Stimulated activated CD4-positive, alpha-beta T cell treated with anti-CD3 and anti-CD28 coated beads, Interleukin-1b, Interleukin-23, amount 100 ng/mL, for 24 hours (primary cell): ENCODE measurements at regions not wholly inside any gene's neighbourhood (a gene's known extent, or its start where the extent isn't known, plus 50 kb on each side); places are given as distances from the start of the nearest gene placed in this dataset.

Experiments
- DNase-seq, 4 experiments: peaks; one replicate each; pipeline ENCODE4 v3.0.0-alpha.2; 2020; ENCODE audit warnings: low read depth in 4 of 4, low spot score in 1 of 4

DNA sequence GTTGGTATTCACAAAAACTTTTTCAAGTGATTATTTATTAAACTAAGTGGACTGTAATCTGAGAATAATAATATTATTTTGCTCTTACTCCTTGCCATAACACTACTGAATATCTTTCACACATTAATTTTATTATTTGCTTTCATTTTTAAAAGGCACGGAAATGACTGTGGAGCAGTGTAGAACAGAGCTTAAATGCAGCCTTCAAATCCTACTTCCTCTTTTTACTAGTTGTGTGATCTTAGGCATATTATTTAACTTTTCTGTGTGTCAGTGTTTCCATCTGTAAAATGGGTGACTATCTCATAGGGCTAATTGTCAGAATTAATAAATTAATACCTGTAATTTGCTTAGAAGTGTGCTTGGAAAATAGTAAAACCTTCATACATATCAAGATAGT is 55.5 kb upstream of the SLC8A1 start:
- no peak for DNase-seq

DNA sequence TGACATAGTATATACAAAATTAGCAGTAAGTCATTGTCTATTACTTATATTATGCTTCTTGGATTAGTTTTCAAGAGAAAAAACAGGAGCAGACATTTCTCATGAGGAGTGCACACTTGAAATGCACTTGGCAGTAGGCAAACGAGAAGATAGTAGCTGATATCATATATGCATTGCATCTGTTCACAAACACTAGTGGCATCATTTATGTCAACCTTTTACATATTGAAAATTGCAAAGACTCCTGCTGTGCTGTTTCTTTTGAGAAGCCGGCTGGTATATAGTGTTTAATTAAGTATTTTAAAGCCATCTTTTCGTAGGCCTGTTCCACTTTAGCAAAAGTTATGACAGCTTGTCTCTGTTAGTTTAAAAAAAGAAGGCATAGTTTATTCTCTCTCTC is 58.4 kb upstream of the SLC8A1 start:
- DNase-seq: no peak

DNA sequence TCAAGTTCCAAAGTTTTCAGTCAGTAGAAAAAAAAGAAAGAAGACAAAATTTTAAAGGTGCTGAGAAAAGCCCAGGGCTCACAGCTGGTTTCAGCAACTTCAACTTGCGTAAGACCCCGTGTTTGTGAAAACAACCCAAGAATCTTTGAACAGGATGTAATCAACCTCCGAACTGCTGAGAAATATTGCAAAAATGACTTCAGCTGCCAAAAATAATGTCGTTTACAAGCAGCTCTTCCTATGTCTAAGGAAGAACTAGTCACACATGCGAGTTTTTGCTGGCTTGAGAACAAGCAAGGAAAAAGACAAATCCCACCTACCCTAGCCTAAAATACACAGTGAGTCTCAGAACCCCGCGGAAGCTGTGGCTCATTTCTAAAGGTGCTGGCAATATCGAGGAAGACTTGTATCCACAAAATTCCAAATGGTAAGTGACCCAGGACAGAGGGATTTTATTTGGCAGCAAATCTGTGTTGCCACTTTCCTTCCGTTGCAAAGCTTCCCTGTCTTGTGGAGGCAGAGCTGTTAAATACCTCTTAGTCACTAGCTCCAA is 59.8 kb upstream of the SLC8A1 start:
- no peak for DNase-seq

DNA sequence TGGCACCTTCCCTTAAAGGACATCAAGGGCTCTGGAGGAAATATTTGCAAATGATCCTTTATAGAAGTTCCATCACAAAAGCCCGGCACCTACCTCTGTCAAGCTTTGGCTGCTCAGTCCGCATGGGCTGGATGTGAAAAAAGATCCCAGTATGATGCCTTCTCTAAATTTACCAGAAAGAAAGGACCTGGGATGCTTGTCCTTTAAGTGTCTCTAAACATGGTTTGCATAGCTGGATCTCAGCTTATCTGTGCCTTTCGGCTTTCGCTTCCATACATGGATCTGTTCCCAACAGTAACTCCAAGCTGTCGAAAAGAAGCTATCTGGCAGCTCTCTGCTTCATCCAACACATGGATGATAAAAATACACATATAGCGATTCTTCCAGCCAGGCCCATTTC is 60.4 kb upstream of the SLC8A1 start:
- DNase-seq: no peak

DNA sequence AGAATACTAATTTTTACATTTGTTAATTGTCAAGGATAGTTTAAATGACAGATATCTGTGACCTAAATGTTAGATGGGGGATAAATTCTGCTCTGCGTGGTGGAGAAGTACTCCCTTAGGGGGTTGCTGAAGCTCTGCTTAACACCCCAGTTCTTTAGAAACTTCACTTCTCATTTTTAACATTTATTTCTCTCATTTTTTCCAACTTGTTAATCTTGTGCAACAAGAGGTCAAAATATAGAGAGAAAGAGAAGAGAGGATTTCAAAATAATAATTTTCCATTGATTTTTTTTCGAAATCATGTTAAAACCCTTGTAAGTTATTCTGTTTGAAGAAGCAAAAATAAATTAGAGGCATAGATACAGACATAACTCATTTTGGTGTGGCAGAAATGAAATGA is 61.3 kb upstream of the SLC8A1 start:
- no peak for DNase-seq

DNA sequence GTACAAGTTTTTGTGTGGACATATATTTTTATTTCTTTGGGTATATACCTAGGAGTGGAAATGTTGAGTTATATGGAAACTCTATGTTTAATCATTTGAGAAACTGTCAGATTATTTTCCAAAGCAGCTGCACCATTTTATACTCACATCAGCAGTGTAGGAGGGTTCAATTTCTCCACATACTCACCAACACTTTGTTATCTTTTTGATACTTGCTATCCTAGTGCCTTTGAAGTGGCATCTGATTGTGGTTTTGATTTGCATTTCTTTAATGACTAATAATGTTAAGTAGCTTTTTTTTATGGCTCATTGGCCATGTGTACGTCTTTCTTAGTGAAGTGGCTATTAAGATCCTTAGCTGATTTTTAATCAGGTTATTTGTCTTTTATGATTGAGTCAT is 64.7 kb upstream of the SLC8A1 start:
- DNase-seq: no peak

DNA sequence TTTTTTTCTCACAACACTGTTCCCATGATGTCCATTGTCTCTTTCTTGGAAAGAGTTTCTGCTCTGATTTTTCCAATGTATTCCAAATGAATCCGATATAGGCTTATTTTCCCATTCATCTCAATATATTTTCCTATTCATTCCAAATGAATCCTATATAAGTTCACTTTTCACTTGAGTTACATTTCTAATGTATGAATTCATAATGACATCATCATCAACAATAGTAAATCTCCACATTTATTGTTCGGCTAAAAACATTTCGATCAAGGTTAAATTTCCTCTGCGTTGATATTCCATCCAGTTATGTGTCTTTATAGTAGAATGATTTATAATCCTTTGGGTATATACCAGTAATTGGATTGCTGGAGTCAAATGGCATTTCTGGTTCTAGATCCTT is 76.7 kb upstream of the SLC8A1 start:
- no peak for DNase-seq

DNA sequence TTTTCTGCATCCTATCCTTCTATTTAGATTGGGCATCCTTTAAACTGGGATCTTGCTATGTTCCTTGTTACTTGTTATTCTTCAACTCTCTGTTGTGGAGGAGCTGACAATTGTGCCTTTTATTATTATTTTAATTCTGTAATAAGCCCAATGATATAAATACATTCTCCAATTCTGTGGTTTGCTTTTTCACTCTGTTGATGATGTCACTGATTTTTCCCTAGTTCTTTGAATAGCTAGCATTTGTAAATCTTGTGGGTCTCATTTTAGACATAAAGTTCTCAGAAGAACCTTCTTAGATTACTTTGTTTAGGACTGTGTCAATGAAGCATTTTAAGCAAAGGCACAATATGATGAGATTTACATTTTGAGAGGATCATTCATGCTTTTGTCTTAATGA is 79.5 kb upstream of the SLC8A1 start:
- DNase-seq: no peak

DNA sequence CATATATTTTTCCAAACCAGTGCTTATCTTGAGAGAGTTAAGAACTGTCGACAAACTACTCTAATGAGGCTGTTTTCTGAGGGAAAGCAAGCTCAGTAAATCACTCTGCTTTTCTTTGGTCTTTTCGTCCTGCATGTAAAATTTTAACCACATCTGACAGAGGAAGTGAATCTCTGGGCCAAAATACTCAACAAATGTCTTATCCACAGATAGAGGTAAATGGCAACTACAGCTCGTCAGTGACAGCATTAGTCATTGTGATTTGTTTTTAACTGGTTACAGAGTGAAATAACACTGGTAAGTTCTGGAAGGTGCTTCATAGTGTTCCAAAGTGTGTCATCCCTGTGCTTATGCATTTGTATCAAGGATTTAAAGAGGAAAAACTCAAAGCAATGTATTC is 82.6 kb upstream of the SLC8A1 start:
- no peak for DNase-seq

DNA sequence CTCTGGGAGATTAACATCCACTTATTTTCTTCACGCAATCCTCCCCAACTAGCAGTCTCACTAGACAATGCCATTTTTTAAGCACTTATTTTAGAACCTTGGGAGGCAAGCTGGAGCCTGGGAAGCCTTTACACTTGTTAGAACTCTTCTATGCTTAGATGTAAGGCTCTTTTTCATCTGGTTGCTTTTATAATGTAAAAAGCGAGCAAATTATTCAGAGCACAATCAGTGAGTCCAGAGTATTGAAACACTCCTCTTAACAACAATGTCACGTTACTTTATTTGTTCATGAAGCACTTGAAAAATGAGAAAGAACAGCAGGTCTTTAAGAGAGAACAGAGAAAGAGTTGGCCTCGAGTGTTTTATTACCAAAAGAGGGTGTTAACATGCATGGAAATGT is 84.1 kb upstream of the SLC8A1 start:
- DNase-seq: no peak

DNA sequence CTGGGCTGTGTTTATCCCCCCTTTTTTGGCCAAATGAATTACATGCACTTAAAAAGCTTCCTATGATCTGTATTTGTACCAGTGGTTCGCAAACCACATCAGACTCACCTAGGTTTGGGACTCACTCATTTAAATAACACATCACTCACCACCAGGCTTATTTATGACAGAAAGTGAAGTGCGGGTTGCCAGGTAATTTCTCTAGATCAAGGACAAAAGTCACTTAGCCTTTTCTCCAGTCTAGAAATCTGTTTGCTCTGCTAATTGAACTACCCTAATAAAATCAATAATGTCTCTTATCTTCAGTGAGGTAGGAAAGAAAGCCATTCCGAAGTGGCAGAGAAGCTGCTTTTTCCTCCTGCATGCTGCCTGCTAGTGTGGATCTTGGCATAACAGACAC is 88.1 kb upstream of the SLC8A1 start:
- no peak for DNase-seq

DNA sequence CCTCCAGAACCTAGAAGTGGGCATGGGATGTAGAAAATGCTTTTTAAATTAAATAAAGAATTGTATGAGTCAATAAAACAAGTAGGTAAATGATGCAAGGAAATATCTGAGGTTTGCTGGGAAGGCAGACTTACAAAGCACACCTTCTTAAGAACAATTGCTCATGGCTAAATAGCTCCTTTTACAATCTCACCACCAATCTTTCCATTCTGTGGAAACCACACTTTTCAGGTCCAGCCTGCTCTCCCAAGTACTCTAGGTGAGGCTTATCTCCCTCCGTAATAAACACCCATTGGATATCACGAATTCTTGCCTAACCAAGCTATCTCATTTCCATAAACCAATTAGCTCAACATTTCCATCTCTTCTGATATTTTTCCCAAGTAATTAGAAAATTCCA is 91.5 kb upstream of the SLC8A1 start:
- no peak for DNase-seq

DNA sequence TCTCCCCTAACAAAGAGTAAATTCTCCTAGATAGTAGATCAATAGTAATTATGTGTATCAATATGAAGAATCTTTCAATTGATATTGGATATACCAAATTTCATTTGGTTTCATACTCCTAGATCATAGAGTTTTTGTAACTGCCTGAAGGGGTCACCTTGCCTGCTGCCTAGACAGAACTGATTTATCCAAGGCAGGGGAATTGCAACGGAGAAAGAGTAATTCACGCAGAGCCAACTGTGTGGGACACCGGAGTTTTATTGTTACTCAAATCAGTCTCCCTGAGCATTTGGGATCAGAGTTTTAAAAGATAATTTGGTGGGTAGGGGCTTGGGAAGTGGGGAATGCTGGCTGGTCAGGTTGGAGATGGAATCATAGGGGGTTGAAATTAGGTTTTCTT is 92.2 kb upstream of the SLC8A1 start:
- DNase-seq: no peak

DNA sequence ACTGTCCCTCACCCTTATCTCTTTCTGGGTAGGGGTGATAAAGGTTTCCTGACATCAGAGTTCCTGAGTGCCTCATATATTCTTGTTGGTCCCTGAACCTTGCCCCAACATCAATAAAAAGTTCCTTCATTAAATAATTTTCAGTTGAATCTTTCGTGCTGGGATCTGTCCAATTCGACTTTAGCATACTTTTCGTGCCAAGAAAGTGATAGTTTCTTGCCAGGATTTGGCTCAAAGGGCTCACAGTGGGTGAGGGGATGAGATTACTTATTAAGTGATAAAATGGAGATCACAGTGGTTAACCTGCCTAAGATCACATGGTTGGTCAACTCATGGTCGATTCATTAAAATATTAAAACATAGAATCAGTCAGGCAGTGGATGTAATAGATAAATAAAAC is 93.8 kb upstream of the SLC8A1 start:
- DNase-seq: no peak

DNA sequence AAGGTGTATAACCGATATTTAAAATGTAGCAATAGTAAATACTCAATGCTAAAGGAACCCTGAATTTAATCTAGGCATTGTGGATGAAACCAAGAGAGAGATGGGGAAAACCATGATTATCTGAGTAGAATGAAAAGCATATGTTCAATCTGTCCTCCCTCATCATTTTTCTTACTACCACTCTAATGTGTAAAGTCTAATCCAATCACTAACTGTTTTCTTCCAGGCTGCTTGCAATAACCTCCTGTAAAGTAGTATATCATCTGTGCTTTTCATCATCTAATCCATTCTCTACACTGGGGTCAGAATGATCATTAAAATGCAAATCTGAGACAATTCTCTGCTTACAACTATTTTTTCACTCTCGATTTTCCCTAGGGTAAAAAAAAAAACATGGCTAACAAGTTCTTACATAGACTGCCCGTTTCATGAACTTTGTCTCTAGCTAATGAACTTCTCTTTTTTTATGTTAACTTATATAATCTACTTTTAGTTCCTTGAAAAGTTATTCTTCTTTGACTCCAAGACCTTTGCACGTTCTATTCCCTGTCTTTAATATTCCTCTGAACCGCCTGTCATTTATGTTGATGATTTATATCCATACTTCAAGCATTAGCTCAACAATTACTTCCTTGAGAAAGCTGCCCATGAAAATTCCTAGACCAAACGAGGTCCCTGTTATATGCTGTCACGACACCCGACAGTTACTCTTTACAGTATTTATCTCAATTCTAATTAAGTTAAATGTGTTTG is 94.7 kb upstream of the SLC8A1 start:
- no peak for DNase-seq

DNA sequence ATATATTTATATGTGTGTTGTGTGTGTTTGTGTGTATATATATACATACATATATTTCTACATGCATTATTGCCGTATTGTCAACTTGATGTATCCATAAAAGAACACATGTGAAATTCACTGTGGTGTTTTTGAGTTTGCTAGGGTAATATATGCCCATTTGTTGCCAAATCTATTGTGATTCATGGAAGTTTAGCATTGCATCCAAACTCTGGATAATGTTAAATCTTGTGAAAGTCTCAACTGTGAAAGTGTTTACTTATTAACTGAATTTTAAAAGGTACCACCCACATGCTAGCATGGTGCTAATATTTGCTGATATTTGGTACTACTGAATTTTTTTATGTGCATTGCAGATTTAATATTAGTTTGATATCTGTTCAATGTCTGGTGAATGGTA is 96.6 kb upstream of the SLC8A1 start:
- DNase-seq: no peak

DNA sequence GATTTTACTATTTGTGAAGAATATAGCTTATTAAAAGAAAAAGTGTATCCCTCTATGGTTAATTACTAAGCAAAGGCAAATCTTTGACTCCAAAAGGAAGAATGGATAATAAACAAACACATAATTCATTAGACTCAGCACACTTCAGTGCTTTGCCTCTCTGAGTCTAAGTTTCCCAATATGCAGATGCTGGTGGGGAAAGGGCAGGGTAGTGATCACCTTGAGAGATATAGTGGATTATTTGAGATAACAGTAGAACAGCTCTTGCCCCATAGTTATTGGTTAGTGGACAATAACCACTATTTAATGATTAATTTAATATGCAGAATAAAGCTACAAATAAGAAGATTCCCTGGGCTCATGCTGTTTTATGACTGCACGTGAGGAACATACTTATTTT is 98.2 kb upstream of the SLC8A1 start:
- DNase-seq: no peak

DNA sequence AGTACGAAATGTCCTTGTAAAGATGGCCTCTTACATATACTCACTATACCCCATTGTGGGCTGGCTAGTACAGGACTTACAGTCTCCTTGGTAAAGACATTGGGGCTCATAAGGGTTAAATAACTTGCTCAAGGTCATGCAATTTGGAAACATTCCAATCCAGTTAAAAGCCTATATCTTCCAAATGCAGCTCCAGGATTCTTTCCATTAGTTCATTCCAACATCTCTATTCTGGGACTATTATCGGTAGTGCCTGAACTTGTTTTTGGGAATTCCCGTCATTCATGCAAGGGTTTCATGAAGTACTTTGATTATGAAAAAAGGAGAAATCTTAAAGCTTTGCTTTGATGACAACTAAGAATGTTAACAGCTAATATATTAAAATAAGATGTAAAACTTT is 99.2 kb upstream of the SLC8A1 start:
- DNase-seq: no peak

DNA sequence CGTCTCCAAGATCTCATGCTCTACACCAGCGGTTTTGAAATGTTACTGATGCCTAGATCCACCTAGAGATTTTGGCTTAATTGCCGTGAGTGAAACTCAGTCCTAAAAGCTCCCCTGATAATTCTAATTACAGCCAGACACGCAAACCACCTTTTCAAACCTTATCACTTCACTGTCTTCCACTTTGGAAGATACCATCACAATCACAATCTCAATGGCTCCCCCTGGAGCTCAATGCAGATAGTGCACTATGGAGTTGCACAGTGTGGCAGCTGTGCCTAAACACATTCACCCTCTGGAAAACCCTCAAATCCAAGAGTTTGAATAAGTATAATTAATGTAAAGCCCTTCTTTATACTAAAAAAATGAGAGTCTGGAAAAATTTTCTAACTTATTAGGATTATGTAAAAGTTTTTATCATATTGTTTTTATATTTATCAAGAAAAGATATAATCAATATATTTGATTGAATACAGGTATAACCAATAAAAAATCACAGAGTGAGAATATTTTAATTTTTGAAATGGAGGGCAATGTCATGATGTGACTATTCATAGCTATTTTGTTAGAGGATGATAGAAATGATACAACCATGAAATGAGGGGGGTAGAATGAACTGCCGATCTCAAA is 102.9 kb upstream of the SLC8A1 start:
- DNase-seq: peak in 3 of 4 experiments; percentile 10 to 45 (median 15)

DNA sequence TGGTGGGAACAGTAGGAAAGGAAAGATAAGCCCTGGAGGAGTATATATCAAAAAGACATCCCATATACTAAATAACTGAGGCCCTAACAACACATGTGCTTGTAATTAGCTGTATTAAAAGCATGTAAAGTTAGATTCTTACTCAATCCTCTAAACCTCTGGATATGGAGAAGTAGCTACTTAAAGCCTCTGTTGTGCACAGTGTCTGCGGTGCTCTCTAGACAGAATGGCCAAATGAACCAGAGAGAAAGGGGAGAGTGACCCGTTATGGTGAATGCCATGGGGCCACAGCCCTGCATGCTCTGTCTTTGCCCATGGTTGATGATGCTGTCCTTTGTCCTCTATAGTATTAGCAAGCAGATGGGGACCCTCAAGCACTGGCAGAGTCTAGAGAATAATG is 104.4 kb upstream of the SLC8A1 start:
- DNase-seq: no peak

DNA sequence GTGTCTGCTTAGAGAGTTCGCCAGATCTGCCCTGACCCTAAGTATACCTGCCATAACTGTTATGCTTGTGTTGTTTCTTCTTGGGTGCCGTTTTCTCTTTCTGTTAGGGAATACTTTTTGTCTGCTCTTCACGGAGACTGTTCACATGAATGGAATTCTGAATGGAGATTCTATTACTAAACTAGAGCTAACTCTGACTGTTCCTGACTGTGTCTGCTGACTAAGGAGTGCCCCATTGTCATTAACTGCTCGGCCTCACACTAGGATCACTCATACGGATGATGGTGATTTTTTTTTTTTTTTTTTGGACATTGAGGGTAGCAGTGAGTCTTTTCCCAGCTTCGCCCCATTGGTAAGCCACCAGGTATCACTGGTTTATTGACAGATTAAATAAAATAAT is 104.8 kb upstream of the SLC8A1 start:
- DNase-seq: no peak

DNA sequence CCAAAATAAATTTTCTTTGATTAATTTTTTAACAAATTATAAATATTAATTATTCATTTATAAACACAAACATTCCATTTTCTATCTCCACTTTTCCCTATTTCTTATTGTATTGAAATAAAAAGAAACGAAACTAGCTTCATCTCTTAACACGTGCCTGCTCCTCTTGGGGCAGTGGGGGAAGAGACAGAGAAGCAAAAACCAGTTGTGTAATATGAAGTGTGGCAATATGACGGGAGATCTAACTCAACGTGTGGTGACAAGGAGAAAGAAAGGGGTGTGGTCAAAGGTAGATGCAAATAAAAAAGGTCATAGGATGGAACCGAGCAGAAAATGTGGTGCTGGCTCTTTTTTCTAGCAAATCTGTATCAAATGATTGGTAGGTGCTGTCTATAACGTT is 106.9 kb upstream of the SLC8A1 start:
- no peak for DNase-seq

DNA sequence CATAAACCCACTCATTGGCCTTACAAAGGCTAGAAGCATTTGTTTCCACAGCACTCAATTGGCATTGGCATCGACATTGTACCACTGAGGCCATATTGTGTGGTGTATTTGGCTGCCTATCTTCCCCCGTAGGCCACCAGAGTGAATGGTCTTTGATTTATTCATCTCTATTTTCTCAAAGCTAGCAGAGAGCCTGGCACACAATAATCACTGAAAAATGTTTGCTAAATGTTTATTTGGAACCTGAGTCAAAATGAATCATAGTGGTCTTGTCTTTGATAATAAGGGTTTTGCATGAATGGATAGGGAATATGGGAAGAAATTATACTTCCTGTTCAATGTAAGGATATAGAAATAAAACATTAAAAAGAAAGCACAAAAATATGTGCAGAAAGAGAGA is 107.3 kb upstream of the SLC8A1 start:
- DNase-seq: no peak
